Nucleus accumbens (tissue), 56 donors: ENCODE measurements at regions not wholly inside any gene's neighbourhood (a gene's known extent, or its start where the extent isn't known, plus 50 kb on each side); places are given as distances from the start of the nearest gene placed in this dataset.
A peak's percentile ranks its signal among the peaks of the same experiment; 100 is the strongest.

Experiments used
- DNase-seq, 56 donors: peaks; one replicate each; lab custom pipeline; 2025; lab: John Stamatoyannopoulos, UW

DNA sequence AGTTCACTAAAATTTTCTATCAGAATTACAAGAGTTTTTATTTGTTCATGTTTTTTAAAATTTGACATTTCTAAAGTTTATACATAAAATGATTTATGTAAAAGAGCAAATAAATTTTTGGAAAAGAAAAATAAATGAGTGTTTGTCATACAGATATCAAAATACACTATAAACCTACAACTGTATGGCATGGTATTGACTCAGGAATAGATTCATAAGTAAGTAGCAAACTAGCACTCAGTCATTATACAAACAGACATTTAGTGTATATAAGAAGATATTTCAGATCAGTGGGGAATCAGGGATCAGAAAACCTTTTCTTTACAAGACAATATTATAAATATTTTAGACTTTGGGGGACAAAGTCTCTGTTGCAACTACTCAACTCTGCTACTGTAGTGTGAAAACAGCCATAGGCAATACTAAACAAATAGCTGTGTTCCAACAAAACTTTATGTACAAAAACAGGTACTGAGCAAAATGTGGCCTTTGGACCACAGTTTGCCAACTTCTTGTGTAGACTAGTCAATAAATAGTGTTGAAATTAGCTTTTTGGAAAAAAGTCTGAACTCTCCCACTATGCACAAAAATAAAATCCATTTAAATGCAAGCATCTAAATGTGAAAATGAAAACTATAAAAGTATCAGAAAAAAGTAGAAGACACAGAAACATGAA, 508.8 kb upstream of the CAMK1G start:
- no peak for DNase-seq

DNA sequence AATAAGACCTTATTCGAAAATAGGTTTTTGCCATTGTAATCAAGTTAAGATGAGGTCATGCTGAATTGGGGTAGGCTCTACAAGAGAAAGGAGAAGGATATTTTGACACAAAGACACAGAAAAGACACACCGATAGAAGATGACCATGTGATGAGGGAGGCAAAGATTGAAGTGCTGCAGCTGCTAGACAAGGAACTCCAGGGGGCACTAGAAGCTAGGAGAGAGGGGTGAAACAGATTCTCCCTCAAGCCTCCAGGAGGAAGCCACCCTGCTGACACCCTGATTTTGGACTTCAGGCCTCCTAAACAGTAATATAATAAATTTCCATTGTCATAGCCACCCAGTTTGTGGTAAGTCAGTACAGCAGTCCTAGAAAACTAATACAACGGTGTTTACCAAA, 506.8 kb upstream of the CAMK1G start:
- no peak for DNase-seq

- no peak for DNase-seq
These were observed 503.2 kb upstream of the CAMK1G start for GRCh38 chr1:209080170-209080781.

- DNase-seq: no peak
These were observed 496.9 kb upstream of the CAMK1G start for GRCh38 chr1:209086486-209087192.

GRCh38 chr1:209094384-209094783, 489.1 kb upstream of the CAMK1G start:
- no peak for DNase-seq

GRCh38 chr1:209095627-209096595, 487.6 kb upstream of the CAMK1G start:
- no peak for DNase-seq

- no peak for DNase-seq
These were observed 483.1 kb upstream of the CAMK1G start for GRCh38 chr1:209100460-209100859.

DNA sequence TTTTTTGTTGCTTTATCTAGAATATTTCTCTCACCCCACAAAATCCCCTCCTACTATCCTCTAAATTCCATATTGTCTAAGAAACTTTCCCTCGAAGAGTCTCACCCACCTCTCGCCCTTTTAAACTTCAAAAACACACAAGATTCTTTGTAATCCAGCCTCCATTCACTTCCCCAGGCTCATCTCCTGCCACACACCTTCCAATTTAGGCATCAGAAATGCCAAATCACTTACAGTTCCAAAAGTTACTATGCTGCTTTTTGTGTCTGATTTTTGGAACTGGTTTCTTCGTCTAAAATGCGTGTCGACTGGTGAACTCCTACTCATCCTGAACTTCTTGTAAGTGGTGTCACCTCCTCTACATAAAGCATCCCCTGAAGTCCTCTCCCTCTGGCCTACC, 482.4 kb upstream of the CAMK1G start:
- peak in 8 of 56 donors; percentile 3 to 34 (median 20) for DNase-seq

GRCh38 chr1:209102120-209102519, 481.4 kb upstream of the CAMK1G start:
- no peak for DNase-seq

GRCh38 chr1:209102531-209102930, 481.0 kb upstream of the CAMK1G start:
- DNase-seq: peak in 1 of 56 donors; percentile 2

GRCh38 chr1:209103092-209103491, 480.4 kb upstream of the CAMK1G start:
- DNase-seq: no peak

- no peak for DNase-seq
These were observed 478.9 kb upstream of the CAMK1G start for GRCh38 chr1:209104646-209105045.

GRCh38 chr1:209105701-209106100, 477.8 kb upstream of the CAMK1G start:
- DNase-seq: peak in 1 of 56 donors; percentile 7

DNA sequence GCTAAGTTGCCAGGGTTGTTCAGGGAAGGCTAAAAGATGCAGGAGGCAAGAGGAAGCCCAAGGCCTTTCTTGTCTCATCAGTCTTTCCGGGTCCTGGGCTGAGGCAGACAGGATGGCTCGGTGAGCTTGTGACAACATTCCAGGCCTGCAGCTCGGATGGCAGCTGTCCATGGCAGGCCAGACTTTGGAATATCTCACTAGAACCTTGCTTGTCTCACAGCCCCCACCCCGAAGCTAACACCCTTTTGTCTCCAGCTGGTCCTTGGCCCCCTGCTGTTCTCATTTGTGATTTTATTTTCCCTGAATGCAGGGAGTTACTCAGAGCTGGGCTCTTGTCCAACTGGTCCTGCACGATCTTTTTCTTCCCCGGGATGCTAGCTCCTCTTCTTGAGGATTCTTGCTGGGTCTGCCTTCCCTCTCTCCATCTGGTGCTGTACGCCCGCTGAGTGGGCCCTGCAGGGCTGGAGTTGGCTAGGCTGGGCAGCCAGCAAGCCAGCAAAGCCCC, 477.2 kb upstream of the CAMK1G start:
- DNase-seq: peak in 4 of 56 donors; percentile 3 to 55 (median 11)

DNA sequence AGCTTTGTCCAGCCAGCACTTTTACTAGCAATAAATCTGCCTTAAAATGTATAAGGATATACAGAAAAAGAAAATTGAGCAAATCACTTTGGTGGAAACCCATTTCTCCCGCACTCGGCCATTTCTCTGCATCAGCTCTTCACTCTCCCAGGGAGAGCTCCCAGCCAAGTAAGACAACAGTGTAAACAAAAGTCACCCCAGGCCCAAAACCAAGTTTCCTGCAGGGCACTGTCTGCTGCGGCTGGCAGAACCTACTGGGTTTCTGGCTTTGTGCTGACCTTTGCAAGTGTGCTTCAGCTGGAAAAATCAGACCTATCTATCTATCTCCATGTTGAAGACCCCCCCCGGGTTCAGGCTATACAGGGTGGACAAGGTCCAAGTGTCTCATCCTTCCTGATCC, 476.7 kb upstream of the CAMK1G start:
- DNase-seq: no peak

DNA sequence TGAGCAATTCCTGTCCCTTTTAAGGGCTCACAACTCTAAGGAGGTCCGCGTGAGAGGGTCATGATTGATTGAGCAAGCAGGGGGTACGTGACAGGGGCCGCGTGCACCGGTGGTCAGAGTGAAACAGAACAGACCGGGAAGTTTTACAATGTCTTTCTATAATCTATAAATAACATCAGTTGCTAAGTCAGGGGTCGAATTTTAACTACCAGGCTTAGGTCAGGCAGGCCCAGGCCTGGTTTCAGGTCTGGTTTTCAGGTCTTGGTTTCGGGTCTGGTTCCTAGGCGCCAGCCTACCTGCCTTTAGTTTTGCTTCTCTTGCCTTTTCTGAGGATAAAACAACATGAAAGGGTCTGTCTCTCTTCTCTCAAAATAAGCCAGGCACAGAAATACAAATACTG, 476.0 kb upstream of the CAMK1G start:
- no peak for DNase-seq

GRCh38 chr1:209109001-209109785, 474.3 kb upstream of the CAMK1G start:
- no peak for DNase-seq

DNA sequence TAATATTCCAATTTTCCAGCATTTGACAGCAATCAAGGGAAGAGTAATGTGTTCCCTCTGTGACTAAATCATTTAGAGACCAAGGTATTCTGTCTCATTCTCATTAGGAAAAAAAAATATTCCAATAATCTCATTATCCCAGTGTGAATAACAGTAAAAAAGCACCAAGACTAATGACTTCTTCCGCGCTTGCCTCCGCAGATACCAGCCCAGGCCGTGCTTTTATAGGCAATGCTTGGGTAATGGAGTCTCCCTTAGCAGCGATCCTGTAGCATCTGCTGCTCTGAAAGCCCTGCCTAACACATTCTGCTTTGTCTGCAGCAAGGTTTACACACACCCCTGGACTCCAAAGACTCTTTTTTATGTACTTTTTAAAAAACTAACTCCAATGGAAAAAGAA, 470.0 kb upstream of the CAMK1G start:
- no peak for DNase-seq

GRCh38 chr1:209116705-209117104, 466.8 kb upstream of the CAMK1G start:
- no peak for DNase-seq

- no peak for DNase-seq
These were observed 459.9 kb upstream of the CAMK1G start for GRCh38 chr1:209123601-209124000.
